ENCODE measurements at regions not wholly inside any gene's neighbourhood (a gene's known extent, or its start where the extent isn't known, plus 50 kb on each side); places are given as distances from the start of the nearest gene placed in this dataset.

DNA sequence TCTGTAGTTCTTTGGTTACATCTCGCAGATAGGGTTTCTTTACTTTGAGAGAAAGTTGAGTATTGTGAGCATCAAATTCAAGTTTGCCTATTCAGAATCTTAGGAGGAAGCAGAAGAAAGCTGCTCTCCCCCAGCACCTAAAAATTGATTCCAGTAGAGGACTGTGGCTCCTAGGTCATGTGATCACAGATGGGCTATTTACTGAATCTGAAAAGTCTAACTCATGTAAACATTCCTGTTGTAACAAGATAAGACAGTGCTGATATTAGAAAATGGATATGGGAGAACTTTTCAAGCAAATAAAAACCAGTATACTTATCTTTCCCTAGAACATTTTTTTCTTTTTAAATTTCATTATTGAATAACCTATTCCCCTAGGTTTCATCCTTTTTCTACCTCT is 308.4 kb upstream of the SLITRK3 start:
- TF ChIP-seq, protein P1, sequence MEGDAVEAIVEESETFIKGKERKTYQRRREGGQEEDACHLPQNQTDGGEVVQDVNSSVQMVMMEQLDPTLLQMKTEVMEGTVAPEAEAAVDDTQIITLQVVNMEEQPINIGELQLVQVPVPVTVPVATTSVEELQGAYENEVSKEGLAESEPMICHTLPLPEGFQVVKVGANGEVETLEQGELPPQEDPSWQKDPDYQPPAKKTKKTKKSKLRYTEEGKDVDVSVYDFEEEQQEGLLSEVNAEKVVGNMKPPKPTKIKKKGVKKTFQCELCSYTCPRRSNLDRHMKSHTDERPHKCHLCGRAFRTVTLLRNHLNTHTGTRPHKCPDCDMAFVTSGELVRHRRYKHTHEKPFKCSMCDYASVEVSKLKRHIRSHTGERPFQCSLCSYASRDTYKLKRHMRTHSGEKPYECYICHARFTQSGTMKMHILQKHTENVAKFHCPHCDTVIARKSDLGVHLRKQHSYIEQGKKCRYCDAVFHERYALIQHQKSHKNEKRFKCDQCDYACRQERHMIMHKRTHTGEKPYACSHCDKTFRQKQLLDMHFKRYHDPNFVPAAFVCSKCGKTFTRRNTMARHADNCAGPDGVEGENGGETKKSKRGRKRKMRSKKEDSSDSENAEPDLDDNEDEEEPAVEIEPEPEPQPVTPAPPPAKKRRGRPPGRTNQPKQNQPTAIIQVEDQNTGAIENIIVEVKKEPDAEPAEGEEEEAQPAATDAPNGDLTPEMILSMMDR (IDR thresholded peaks at IDR 0.05 in 2 of 3, conservative IDR thresholded peaks at IDR 0.05 in 1 of 3; ENCODE audit: borderline replicate concordance in 1 of 3, insufficient read depth in 1 of 3, low read depth in 2 of 3, low read length in 2 of 3): no peak
- TF ChIP-seq EZH2phosphoT487 (IDR thresholded peaks at IDR 0.05; ENCODE audit: borderline replicate concordance): no peak
- TF ChIP-seq ZNF274 (IDR thresholded peaks at IDR 0.05; ENCODE audit: low read depth, low read length): no peak
- TF ChIP-seq, protein P2, sequence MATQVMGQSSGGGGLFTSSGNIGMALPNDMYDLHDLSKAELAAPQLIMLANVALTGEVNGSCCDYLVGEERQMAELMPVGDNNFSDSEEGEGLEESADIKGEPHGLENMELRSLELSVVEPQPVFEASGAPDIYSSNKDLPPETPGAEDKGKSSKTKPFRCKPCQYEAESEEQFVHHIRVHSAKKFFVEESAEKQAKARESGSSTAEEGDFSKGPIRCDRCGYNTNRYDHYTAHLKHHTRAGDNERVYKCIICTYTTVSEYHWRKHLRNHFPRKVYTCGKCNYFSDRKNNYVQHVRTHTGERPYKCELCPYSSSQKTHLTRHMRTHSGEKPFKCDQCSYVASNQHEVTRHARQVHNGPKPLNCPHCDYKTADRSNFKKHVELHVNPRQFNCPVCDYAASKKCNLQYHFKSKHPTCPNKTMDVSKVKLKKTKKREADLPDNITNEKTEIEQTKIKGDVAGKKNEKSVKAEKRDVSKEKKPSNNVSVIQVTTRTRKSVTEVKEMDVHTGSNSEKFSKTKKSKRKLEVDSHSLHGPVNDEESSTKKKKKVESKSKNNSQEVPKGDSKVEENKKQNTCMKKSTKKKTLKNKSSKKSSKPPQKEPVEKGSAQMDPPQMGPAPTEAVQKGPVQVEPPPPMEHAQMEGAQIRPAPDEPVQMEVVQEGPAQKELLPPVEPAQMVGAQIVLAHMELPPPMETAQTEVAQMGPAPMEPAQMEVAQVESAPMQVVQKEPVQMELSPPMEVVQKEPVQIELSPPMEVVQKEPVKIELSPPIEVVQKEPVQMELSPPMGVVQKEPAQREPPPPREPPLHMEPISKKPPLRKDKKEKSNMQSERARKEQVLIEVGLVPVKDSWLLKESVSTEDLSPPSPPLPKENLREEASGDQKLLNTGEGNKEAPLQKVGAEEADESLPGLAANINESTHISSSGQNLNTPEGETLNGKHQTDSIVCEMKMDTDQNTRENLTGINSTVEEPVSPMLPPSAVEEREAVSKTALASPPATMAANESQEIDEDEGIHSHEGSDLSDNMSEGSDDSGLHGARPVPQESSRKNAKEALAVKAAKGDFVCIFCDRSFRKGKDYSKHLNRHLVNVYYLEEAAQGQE (IDR thresholded peaks at IDR 0.05; ENCODE audit: low read depth): no peak
- TF ChIP-seq JUND (IDR thresholded peaks at IDR 0.05): no peak
- TF ChIP-seq POLR2AphosphoS5 (IDR thresholded peaks at IDR 0.05; ENCODE audit: low read depth, low read length): no peak
- TF ChIP-seq, protein P3, sequence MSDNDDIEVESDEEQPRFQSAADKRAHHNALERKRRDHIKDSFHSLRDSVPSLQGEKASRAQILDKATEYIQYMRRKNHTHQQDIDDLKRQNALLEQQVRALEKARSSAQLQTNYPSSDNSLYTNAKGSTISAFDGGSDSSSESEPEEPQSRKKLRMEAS (IDR thresholded peaks at IDR 0.05): no peak
- no peak for TF ChIP-seq POLR2A (IDR thresholded peaks at IDR 0.05; ENCODE audit: borderline replicate concordance, extremely low read depth, insufficient read depth, insufficient read length)
- no peak for TF ChIP-seq EZH2 (IDR thresholded peaks at IDR 0.05)
- TF ChIP-seq CBX3 (IDR thresholded peaks at IDR 0.05; ENCODE audit: low read depth): no peak
- no peak for TF ChIP-seq YY1 (IDR thresholded peaks at IDR 0.05; ENCODE audit: extremely low read depth, insufficient replicate concordance, low read depth, low read length)
